GM21360 (cell line): ENCODE measurements at regions not wholly inside any gene's neighbourhood (a gene's known extent, or its start where the extent isn't known, plus 50 kb on each side); places are given as distances from the start of the nearest gene placed in this dataset.

ENCODE experiments used
- ATAC-seq: cut with Tn5 transposase; IDR thresholded peaks from one replicate; pipeline ENCODE4 v1.9.1; 2021; ENCODE audit warnings: mild to moderate bottlenecking, moderate library complexity; ENCODE audit not compliant: unreplicated experiment

DNA sequence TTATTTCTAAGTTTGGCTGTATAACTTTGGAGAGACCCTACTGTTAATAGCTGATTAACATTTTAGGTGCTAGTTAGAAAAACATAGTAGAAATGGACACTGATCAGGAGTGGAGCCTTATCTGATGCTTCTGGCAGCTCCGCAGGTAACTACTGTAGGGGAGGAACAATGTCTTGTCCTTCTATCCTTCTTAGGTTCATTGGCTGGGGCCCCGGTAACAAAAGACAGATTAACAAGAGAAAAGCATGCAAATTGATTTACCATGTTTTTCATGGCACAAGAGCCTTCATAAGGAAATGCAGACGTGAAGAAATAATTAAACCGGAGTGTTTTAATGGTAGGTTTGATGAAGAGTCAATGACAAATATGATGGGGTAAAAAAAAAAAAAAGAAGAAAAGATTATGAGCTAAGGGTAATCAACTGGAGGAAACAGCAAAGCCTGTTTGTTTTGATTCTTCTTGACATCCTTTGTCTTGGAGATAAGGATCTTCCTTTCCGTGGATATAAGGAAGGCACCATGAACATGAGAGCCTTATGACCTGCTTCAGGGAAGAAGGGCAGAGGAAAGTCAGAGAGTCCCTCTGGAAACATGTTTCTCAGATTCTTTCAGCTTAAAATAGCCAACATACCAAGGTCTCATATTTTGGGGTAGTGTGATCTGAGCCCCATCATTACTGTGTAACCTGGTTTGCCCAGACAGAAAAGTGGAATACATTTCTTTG lies 62.4 kb upstream of the GCFC2 start:
- ATAC-seq, result no peak

DNA sequence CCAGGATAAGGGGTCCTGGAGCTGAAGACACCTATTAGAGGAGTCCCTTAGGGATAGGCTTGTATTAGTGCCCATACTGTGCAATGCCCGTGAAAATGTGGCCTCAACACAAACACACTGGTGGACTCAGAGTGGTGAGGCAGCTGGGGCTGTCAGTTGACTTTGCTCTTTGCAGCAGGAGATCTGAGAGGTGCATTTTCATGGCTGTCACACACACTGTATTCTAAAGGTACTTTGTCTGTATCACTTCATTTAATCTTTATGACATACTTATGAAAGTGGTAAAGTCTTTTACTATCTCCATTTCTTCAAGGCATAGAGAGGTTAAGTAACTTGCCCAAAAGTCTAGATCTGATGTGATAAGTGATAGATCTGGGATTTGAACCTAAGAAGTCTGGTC lies 55.1 kb upstream of the GCFC2 start:
- no peak for ATAC-seq

GRCh38 chr2:75764611-75765010 lies 53.9 kb upstream of the GCFC2 start:
- no peak for ATAC-seq
